SK-N-MC (cell line): ENCODE measurements at regions not wholly inside any gene's neighbourhood (a gene's known extent, or its start where the extent isn't known, plus 50 kb on each side); places are given as distances from the start of the nearest gene placed in this dataset.

Source experiments
- EZH2 ChIP-seq: fragments of 200-600 bp; sonication (generic); IDR thresholded peaks from one replicate; pipeline ENCODE4 v1.6.1; 2017; ENCODE audit warnings: antibody characterized with exemption
- FOXP2 ChIP-seq: optimal IDR thresholded peaks from 2 replicates; pipeline ENCODE3; 2011; ENCODE audit warnings: mild to moderate bottlenecking, moderate library complexity; ENCODE audit not compliant: insufficient read depth; ENCODE audit errors: extremely low read length, control extremely low read depth
- POLR2AphosphoS5 ChIP-seq: IDR thresholded peaks from 2 replicates; pipeline ENCODE4 v1.6.1; 2012; ENCODE audit warnings: mild to moderate bottlenecking, low read depth, low read length, borderline replicate concordance

GRCh38 chr13:86006317-86006716, 207.1 kb upstream of the SLITRK6 start:
- TF ChIP-seq POLR2AphosphoS5 (no peak), EZH2 (no peak), FOXP2 (no peak)
